ENCODE measurements at regions not wholly inside any gene's neighbourhood (a gene's known extent, or its start where the extent isn't known, plus 50 kb on each side); places are given as distances from the start of the nearest gene placed in this dataset.
"Not testable (repeated sequence)": the region's sequence is repeated elsewhere in the genome, so short reads cannot be mapped to it uniquely, and the experiment has no call there.

DNA sequence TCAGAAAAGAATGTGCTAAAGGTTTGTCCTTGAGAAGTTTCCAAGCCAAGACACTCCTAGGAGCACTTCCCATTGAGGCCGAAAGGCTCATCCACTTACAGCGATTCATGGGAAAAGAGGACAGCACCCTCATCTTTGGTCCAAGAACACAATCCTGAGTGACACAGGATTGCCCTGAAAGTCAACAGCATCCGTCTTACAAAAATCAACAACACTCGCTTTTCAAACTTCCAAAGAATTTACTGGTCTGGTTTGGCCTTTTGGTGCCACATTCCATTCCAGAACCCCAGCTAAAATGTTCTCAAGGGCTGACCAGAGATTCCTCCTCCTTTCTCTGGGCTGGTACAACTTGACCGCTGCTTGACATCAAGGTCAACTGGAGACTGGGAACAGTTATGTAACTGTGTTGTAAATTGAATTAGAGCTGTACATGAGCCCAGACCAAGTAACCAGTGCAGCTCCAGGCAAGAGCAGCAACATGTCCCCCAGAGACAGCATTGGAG is 415.8 kb upstream of the PIK3R1 start:
- Histone ChIP-seq H3K4me1 (peaks cover 0 to 5% (median 0%) of the 10 kb centered on the region in 4 donors), H3K36me3 (no peaks in the 10 kb centered on the region), H3K27ac (peak overlapping the region in 2 of 5 donors; percentile 6 to 57), H3K27me3 (no peaks in the 10 kb centered on the region), H3K4me3 (no peak overlapping the region), H3K9me3 (no peaks in the 10 kb centered on the region)
- no peak for DNase-seq
- WGBS, 5 donors, result 69 to 89% (median 82%) methylated on average over 5 of the region's 5 CpGs
- TF ChIP-seq POLR2AphosphoS5 (IDR thresholded peaks at IDR 0.05), result peak in 2 of 3 donors; percentile 34 to 39
- TF ChIP-seq CTCF (IDR thresholded peaks at IDR 0.05), result no peak
- intact Hi-C loops (cut with DNase I; ENCODE audit: low total_unique reads), result no loop called here

GRCh38 chr5:67798470-67798869 is 417.1 kb upstream of the PIK3R1 start:
- H3K4me1 ChIP-seq; H3K27ac ChIP-seq; intact Hi-C loops (cut with DNase I; ENCODE audit: low total_unique reads); H3K9me3 ChIP-seq; H3K4me3 ChIP-seq; DNase-seq; H3K36me3 ChIP-seq; H3K27me3 ChIP-seq: not testable (repeated sequence)
- 80 to 95% (median 92%) methylated on average over 5 of the region's 5 CpGs for WGBS, 5 donors

- Histone ChIP-seq H3K4me3 (no peak overlapping the region), H3K27ac (no peak overlapping the region), H3K27me3 (no peaks in the 10 kb centered on the region), H3K9me3 (no peaks in the 10 kb centered on the region), H3K4me1 (peaks cover 0 to 5% (median 0%) of the 10 kb centered on the region in 4 donors), H3K36me3 (no peaks in the 10 kb centered on the region)
- intact Hi-C loops (cut with DNase I; ENCODE audit: low total_unique reads), result no loop called here
- TF ChIP-seq POLR2AphosphoS5 (IDR thresholded peaks at IDR 0.05) (no peak), EP300 (IDR thresholded peaks at IDR 0.05) (no peak), POLR2A (IDR thresholded peaks at IDR 0.05) (no peak), CTCF (IDR thresholded peaks at IDR 0.05) (no peak)
- WGBS, 5 donors, result 80 to 91% (median 85%) methylated on average over 5 of the region's 5 CpGs
- DNase-seq, result no peak
Observed at GRCh38 chr5:67795781-67796477, 419.6 kb upstream of the PIK3R1 start.

DNA sequence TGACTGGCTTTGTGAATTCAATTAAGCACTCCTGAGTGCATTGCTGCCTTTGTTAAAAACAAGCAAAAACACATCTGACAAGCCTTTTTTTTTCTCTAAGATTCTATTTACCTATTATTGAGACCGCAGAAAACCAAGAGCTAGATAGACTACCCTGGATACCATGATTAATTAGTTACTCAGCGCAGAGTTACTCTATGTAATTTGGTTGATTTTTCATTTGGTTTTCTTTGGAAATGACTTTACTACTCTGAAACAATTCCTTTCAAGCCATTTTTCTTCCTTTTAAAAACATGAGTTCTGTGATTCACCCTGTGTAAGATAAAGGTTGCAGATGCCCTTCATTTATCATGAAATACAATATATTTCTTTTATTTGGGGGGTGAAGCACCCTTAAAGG is 421.6 kb upstream of the PIK3R1 start:
- Histone ChIP-seq H3K36me3 (no peaks in the 10 kb centered on the region), H3K4me1 (no peaks in the 10 kb centered on the region), H3K4me3 (no peak overlapping the region), H3K9me3 (no peaks in the 10 kb centered on the region), H3K27ac (no peak overlapping the region), H3K27me3 (no peaks in the 10 kb centered on the region)
- no peak for DNase-seq
- TF ChIP-seq POLR2AphosphoS5 (IDR thresholded peaks at IDR 0.05) (no peak), CTCF (IDR thresholded peaks at IDR 0.05) (no peak), POLR2A (IDR thresholded peaks at IDR 0.05) (no peak), EP300 (IDR thresholded peaks at IDR 0.05) (no peak)
- intact Hi-C loops (cut with DNase I; ENCODE audit: low total_unique reads), result no loop called here
- WGBS, 5 donors, result 77 to 93% (median 83%) methylated on average over 2 of the region's 2 CpGs

DNA sequence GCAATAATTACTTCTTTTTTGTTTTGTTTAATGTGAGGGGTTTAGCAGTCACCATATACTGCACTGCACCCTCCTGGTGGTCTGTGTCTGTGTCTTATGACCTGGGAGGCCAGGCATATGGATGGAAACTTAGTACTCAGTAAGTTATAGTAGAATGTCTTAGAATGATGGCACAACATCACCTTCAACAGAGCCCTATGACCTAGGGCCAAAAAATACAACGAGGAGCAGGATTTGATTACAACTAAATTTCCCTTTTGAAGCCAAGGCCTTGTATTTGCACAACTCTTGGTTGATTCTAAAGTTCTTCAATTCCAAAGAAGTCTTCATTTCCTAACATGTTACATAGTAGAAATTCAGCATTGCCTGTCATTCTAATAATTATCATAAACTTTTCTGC is 422.1 kb upstream of the PIK3R1 start:
- no peak for DNase-seq
- no peaks in the 10 kb centered on the region for H3K4me1 ChIP-seq
- 17 to 44% (median 32%) methylated on average over 1 of the region's 1 CpG for WGBS, 5 donors
- intact Hi-C loops (cut with DNase I; ENCODE audit: low total_unique reads), result no loop called here
- TF ChIP-seq POLR2AphosphoS5 (IDR thresholded peaks at IDR 0.05) (no peak), CTCF (IDR thresholded peaks at IDR 0.05) (no peak), POLR2A (IDR thresholded peaks at IDR 0.05) (no peak), EP300 (IDR thresholded peaks at IDR 0.05) (no peak)
- no peaks in the 10 kb centered on the region for H3K27me3 ChIP-seq
- no peaks in the 10 kb centered on the region for H3K36me3 ChIP-seq
- no peaks in the 10 kb centered on the region for H3K9me3 ChIP-seq
- peak overlapping the region in 1 of 5 donors; percentile 0 for H3K27ac ChIP-seq
- H3K4me3 ChIP-seq, result no peak overlapping the region

Data from stomach (tissue), 8 donors.